ENCODE measurements at regions not wholly inside any gene's neighbourhood (a gene's known extent, or its start where the extent isn't known, plus 50 kb on each side); places are given as distances from the start of the nearest gene placed in this dataset.

DNA sequence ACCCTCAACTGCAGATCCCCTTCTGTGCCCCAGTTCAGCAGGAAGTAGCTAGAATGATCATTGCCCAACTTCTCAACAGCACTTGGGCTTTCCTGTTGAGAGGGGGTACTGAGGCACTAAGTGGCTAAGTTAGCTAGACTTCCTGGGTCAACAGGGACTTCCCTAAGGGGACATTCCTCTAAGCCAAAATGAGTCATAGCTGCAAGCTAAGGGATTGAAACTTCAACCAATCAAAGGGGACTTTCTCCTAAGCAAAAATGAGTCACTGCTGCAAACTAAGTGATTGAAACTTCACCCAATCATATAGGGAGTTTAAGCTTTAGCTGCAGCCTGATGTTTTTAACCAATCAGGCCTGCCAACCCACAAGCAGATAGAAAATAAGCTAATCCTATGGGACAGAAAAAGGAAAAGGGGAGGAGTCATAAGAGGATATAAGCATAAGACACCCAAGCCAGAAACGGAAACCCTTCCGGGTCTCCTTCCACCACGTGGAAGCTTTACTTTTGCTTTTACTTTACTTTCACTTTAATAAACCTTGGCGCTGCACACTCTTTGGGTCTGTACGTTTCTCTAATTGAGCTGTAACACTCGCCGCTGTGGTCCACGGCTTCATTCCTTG lies 659.0 kb upstream of the HS3ST5 start:
- TF ChIP-seq EZH2phosphoT487 (IDR thresholded peaks at IDR 0.05; ENCODE audit: borderline replicate concordance, low read length): no peak
- TF ChIP-seq, protein P1, sequence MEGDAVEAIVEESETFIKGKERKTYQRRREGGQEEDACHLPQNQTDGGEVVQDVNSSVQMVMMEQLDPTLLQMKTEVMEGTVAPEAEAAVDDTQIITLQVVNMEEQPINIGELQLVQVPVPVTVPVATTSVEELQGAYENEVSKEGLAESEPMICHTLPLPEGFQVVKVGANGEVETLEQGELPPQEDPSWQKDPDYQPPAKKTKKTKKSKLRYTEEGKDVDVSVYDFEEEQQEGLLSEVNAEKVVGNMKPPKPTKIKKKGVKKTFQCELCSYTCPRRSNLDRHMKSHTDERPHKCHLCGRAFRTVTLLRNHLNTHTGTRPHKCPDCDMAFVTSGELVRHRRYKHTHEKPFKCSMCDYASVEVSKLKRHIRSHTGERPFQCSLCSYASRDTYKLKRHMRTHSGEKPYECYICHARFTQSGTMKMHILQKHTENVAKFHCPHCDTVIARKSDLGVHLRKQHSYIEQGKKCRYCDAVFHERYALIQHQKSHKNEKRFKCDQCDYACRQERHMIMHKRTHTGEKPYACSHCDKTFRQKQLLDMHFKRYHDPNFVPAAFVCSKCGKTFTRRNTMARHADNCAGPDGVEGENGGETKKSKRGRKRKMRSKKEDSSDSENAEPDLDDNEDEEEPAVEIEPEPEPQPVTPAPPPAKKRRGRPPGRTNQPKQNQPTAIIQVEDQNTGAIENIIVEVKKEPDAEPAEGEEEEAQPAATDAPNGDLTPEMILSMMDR (IDR thresholded peaks at IDR 0.05; ENCODE audit: low read depth, low read length, poor library complexity, severe bottlenecking): no peak
